HG03175 (cell line): ENCODE measurements at regions not wholly inside any gene's neighbourhood (a gene's known extent, or its start where the extent isn't known, plus 50 kb on each side); places are given as distances from the start of the nearest gene placed in this dataset.
A peak's percentile ranks its signal among the peaks of the same experiment; 100 is the strongest.

Experiments
- ATAC-seq: cut with Tn5 transposase; IDR thresholded peaks from one replicate; pipeline ENCODE4 v1.9.1; 2021; ENCODE audit warnings: mild to moderate bottlenecking, moderate library complexity; ENCODE audit not compliant: unreplicated experiment

DNA sequence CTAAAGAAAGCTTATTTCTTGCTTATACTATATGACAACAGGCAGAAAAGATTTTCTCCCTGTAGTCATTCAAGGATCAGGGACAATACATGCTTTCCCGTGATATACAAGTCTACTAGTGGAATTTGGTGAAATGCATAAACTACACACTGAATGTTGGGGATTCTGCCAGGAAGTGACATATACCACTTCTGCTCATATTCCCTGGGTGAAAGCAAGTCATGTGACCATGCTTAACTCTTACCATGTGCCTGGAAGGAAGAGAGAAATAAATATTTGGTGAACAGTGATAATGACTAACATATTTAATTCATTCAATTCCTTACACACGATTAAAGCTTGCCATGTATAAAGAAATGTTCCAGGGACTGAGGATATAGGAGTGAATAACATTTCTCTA is 534.6 kb downstream of the PPARGC1A start:
- no peak for ATAC-seq

DNA sequence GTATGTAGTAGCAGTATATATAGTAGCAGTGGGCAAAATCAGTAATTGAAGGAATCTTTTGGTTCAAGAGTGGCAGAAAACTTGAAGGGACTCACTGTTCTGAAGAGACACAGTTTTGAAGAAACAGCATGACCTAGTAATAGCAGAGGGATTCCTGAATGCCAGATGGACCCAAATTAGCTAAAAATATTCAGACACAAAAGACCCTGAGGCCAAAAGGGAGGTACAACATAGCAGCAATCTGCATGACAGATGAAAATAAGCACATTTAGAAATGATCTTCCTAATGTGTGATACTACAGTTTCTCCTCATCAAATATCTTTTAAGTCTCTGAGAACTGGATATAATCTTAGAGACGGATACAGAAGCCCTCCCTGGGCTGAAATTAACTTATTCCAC is 536.6 kb downstream of the PPARGC1A start:
- ATAC-seq, result no peak

DNA sequence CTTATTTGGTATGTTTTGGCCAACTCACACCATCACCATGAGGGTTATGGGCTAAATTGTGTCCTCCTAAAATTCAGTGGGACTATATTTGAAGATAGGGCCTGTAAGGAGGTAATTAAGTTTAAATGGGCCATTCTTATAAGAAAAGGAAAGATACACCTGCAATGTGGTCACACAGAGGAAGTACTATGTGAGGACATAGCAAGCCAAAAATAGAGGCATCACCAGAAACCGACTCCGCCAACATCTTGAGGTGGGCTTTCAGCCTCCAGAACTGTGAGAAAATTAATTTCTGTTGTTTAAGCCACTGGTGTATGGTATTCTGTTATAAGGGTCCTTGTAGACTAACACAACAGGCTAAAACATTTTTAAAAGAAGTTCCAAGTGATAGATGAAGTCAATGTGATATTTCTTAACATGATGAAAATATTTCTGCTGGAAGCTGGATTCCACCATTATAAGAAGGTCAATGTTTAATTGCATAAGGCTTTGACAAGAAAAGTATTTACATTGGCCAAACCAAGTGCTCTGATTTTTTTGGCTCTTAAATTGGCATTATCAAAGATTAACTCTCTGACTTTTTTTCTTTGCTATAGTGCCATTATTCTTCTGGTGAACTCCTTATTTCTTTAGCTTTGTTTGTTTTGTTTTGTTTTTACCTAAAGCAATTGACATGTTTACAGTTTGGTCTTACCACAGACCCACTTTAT is 540.9 kb downstream of the PPARGC1A start:
- ATAC-seq, result no peak

DNA sequence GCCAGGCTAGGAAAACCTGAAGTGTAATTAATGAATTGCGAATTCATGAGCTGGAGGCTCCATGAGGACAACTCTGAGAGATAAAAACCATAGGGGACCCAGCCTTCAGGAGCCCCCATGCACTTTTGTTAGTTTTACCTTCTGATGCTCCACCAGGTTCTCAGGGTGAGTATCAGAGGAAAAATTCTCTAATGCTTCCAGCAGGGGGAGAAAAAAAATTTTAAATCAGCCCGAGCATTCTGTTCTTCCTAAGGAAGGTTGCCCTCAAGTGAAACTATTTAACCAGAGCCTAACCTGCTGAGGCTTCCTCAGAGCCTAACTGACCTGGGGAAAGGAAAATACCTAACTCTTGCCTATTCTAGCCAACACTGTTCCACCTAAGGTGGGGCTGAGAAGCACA is 552.6 kb downstream of the PPARGC1A start:
- ATAC-seq, result no peak

DNA sequence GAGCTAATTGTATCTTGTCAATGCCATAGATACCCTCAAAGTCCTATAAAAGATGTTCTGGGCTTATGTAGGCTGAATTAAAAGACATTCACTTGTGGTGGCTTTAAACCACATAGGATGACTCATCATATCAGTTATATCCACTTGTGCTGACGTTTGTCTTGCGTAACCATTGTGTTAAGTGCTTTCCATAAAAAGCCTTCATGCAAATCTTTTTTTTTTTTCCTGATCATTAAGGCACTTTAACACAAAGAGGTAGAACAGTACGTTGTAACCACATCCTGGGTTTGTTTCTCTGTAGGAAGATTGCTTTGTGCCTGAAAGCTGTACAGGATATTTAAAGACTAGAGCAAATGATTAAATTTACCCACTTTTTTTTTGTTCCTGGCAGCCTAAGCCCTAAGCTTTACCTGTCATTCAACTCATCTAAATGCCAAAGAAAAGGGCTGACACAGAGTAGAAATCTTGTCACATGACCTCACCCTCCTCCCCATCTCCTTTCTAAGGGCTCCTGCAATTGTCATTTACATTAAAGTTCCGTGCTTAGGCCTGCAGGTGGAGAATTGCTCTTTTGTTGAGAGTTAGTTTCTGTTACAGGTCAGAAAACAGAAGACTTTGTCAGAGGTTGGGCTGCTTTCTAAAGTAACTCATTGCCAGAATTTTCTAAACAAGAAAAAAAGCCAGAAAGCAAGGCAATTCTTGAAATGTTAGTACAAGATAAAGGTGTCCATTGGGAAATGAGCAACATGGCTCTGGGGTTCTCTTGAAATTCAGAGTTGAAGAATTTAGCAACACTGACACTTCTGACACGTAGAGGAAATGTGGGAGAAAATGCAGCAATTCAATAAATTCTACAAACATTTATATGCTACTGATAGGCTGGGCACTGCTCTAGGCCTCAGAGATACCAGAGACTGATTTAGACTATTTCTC is 555.6 kb downstream of the PPARGC1A start:
- ATAC-seq, result peak; percentile 78

DNA sequence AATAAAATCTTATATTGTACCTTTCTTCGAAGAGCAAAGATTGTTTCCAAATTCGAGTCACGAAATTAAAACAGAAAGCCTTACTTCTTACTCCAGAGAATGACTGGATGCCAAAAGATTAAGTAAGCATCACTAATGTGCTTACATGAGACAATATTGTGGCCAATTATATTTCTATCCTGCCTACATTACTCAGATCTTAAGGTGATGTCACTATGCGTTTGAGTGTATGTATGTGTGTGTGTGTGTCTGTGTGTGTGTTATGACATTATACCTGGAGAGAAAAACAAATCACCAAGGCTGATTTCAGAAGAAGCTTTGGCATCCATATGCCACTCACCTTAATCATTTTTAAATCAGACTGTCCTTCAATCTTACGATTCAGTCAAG is 556.3 kb downstream of the PPARGC1A start:
- ATAC-seq, result no peak

DNA sequence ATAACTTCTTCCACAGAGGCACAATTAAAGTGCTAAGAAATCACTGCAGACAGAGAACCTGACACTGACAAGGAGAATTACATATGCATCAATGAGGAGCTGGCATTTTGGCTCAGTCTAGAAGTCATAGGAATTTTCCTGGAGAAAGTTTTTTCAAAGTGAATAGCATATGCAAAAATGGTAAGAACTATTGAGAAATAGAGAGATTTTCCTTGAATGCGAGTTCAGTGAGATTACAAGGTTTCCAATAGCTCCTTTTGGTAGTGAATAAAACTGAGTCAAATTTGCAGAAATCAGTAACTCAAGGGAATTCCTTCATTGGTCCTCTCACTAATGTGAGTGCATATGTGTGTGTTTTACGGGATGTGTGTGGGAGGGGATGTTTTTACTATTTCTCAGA is 557.5 kb downstream of the PPARGC1A start:
- ATAC-seq, result no peak

DNA sequence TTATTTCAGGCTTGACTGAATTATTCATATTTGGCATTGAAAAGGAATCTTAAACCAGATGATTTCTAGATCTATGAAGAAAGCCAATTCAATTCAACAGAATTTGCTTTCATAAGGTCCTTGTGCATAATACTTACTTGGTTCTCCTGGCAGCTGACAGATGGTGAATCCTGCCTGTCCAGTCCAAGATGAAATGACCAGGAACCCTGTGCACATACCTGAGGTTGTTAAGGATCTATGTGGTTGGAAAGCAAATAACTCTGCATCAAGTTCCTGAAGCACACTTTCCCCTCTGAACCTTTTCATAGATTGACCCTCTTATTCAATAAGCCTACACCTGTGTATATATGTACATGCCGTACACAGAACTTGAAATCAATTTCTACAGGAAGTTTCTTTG is 562.7 kb downstream of the PPARGC1A start:
- ATAC-seq, result no peak

DNA sequence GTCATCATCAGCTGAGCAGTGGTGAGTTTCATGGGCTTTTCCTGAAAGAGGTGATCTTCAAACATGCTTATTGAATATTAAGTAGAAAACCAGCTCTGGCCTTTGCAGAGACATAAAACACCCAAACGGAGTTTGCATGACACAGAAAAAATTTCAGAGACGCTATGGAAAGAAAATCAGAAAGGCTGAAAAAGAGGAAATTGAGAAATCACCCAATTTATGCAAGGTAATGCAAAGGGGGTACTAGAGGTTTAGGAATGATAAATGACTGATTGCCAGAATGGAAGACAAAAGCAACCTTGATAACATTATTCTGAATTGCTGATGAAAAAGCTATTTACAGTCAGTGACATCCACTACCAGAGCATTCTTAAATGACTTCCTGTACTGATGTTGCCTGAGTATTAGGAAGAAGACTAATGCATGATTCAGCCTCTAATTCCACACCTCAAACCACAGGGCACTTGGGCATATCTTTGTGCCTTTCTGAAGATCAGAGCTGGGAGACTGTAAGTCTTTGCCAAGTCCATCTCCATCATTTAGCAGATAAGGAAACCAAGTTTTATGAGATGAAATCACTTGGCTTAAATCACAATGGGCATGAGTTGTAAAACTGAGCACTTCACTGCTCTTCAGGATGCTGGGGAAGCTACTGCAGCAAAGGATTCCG is 565.7 kb downstream of the PPARGC1A start:
- no peak for ATAC-seq

DNA sequence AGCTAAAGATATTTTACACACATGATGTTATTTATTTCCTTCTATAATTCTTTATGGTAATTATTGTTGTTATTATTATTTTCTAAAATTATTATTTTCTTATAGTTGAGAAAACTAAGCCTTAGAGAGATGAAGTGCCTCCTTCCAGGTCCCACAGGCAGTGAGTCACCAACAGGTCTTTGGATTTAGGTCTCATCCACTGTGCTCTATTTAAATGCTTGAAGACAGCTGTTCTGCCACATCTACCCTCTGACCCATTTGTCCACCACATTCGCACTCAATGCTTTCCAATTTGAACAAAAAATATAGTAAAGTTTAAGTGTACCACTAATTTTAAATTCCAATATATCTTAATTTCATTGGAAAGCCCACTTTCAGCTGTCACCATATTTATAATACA is 566.4 kb downstream of the PPARGC1A start:
- ATAC-seq, result no peak

DNA sequence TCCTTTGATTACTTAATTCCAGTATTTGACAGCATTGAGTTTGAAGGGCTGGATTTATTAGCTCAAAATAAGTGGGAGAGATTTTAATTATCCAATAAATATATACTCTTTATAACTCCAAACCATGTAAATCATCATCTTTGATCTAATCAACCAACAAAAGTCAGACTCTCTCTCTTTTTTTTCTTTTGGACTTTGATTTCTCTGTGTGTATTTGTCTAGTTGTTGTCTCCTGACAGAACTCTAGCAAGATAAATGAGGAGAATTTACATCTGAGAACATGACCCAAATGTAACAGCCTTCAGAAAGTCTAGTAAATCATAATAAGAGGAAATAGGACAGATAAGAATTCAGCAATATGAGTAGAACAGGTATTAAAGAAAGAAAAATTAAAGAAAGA is 567.1 kb downstream of the PPARGC1A start:
- ATAC-seq, result no peak

DNA sequence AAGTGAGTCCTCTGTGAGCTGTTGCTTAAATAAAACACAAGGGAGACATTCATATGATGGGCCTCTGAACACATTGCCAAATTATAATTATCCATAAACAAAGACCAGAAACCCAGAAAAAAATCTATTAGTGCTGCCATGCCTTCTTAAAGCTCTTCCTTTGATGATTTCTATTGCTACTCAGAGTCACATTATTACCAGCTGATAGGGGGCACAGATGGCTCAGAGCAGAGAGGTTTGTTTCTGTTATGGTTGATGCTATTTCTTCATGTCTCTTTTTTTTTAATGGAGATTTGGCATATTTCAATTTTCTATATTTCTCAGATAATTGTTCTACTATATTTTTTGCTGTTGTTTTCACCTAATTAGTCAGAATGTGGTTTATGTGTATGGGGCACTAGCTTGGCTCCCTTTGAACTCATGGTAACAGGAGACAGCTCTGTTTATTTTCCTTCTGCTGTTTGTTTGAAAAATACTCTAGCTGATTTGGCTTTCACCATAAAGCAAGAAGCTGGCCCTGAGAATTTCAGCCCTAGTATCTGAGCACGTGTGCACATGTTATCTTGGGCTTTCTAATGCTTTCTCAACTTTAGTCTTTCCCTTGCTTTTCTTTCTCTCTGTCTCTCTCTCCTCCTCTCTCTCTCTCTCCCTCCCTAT is 568.8 kb downstream of the PPARGC1A start:
- no peak for ATAC-seq

DNA sequence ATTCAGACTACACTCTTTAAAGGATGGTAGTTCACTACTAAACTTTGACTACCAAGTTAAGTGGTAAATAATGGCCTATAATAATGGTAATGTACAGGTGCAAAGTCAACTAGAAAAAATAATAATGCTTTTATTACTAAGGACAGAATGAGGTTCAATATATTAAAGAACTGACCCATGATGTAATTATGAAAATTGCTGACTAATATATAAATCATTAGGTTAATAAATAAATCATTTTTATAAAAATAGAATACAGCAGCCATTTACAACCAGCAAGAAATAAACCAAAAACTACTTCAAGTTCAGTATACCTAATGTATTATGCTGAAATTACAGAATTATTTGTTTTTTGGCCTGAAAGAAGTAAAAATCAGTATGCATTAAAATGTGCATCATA is 577.2 kb downstream of the PPARGC1A start:
- ATAC-seq, result no peak

DNA sequence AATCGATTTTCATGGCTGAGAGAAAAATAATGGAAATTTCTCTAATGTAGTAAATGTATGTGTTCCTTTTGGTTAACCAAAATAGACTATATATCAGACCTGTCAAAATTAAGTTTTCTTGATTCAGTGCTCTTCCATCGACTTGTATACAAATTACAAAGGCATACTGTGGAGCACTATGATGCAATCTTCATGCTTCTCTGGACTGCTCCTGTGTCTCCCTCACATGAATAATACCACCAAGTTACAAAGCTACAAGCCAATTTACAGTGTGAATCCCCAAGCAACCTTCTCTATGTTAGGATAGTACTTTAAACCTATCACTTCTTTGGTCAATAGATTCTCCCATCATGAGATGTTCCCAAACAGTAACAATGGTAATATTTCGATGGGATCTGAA is 577.9 kb downstream of the PPARGC1A start:
- ATAC-seq, result no peak

DNA sequence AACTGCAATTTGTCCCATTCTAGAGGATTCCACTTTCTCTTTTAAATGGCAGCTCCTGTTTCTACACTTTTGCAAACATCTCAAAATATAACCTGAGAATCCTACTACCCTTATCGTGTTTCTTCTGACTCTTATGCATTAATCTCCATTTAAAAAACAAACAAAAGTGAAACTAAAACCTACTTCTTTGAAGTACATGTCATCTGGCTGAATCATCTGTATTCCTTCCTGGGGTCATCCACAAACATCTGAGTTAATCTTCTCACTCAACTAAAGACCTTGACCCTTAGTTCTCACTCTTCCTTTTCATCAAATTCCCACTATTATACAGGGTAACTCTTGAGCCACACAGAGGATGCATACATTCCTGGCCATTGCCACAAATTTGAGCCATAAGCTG is 584.8 kb downstream of the PPARGC1A start:
- ATAC-seq, result no peak

DNA sequence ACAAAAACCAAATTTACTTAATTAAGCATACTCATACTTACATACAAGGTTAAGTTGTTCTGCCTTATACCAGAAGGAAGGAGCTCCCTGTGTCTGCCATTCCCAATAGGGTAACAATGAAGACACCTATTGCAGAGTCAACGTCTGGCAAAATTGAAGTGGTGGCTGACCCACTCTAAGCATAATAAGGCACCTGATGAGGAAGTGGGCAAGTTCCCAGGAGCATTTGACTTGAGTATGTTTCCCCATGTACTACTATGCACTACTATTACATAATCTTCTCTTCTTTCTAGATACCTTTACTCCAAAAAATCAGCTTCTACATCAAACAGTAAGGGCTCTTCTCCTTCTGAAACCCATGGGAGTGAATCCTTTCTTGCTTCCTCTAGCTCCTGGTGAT is 591.5 kb downstream of the PPARGC1A start:
- no peak for ATAC-seq

DNA sequence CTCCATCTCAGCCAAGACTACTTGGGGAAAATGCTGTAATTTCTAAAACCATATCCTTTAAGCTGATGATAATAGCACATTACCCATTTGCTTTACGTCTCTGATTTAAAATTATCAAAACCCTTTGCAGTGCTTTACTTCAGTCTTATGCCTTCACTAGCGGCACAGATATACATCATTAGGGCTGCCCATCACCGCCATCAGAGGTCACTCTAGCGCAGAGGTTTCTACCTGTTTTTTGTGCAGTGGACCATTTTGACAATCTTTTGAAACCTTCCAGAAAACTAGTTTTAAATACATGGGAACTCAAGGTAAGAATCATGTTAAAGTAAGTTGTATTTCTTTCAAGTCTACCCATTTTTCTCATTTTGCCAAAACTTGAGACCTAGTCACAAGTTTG is 592.5 kb downstream of the PPARGC1A start:
- ATAC-seq, result no peak

DNA sequence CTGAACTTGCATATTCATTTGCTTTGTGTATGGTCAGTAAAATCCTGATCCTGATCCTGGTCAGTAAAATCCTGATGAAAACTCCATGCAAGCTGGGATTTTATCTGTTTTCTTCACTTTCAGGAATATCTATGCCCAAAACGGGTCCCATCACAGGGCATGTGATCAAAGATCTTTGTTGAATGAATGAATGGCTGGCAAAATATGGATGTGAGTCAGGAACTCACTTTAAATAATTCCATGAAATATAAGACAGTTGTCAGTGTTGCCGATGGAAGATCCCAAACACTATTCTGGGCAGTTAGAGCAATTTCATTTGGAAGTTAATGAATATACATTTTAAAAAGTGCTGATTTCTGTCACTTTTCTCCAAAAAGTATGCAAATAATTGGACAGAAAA is 598.4 kb downstream of the GBA3 start:
- ATAC-seq, result no peak

DNA sequence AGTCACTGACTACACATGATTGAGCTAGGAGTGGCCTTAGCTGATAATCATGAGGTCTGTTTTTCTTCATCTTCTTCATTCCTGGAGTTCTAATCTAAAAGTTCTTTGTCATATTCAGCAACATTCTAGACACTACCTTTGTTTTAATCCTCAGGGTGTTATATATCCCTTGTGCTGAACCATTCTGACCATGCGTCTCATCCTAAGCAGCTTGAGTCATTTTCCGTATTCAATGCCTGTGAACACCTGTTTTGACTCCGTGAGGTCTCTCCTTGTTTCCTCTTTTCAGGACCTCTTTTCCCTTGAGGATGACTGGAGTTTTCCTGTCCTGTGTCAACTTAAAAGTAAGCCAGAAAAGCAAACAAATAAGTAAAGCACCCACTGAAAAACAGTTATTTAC is 597.9 kb downstream of the GBA3 start:
- ATAC-seq, result no peak

DNA sequence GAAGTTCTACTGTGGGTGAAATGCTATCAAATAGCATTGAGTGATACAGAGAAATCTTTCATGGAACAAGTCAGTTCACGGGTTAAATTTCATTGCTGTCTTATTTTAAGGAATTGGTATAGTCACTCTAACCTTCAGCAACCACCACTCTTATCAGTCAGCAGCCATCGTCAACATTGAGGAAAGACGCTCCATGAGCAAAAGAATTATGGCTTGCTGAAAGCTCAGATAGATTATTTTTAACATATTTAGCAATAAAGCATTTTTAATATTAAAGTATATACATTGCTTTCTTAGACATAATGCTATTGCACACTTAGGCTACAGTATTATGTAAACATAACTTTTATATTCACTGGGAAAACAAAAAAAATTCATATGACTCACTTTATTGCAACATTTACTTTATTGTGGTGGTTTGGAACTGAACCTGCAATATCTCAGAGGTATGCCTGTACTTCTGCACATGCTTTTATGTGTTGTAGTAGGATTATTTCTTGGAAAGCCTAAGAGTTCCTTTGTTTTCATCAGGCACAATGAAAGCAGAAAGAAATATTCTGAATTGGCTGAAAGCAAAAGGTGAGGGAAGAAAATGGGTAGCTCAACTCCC is 586.7 kb downstream of the GBA3 start:
- no peak for ATAC-seq

DNA sequence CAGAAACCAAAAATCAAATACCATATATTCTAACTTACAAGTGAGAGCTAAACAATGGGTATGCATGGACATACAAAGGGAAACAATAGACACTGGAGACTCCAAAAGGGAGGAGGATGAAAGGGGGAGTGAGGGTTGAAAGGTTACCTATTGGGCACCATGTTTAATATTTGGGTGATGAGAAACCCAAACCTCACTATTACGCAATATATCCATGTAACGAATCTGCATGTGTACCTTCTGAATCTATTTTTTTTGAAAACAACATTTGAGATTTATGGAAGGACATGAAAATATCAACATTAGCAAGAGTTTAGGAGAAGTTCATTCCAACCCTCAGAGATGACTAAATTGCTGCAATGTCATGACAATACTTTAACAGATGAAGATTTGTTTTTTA is 586.1 kb downstream of the GBA3 start:
- ATAC-seq, result no peak
